GM19397 (cell line): ENCODE measurements at regions not wholly inside any gene's neighbourhood (a gene's known extent, or its start where the extent isn't known, plus 50 kb on each side); places are given as distances from the start of the nearest gene placed in this dataset.

ENCODE experiments used
- ATAC-seq: cut with Tn5 transposase; IDR thresholded peaks from one replicate; pipeline ENCODE4 v1.9.1; 2021; ENCODE audit warnings: mild to moderate bottlenecking, moderate library complexity; ENCODE audit not compliant: unreplicated experiment

GRCh38 chr2:128732976-128733431, 414.3 kb upstream of the HS6ST1 start:
- ATAC-seq = peak; percentile 42

GRCh38 chr2:128733450-128733849, 414.8 kb upstream of the HS6ST1 start:
- no peak for ATAC-seq

- peak; percentile 47 for ATAC-seq
Measured at GRCh38 chr2:128734521-128735295, 416.0 kb upstream of the HS6ST1 start.

- no peak for ATAC-seq
Measured at GRCh38 chr2:128735296-128735960, 416.8 kb upstream of the HS6ST1 start.

GRCh38 chr2:128736046-128736688, 417.5 kb upstream of the HS6ST1 start:
- ATAC-seq = no peak

GRCh38 chr2:128736689-128737545, 418.2 kb upstream of the HS6ST1 start:
- ATAC-seq = no peak

- no peak for ATAC-seq
Measured at GRCh38 chr2:128737546-128737826, 418.8 kb upstream of the HS6ST1 start.

GRCh38 chr2:128738446-128739110, 419.9 kb upstream of the HS6ST1 start:
- no peak for ATAC-seq

- no peak for ATAC-seq
Measured at GRCh38 chr2:128742467-128742866, 423.8 kb upstream of the HS6ST1 start.

- no peak for ATAC-seq
Measured at GRCh38 chr2:128745946-128746345, 427.3 kb upstream of the HS6ST1 start.

GRCh38 chr2:128746356-128746755, 427.7 kb upstream of the HS6ST1 start:
- no peak for ATAC-seq

GRCh38 chr2:128748336-128748735, 429.7 kb upstream of the HS6ST1 start:
- ATAC-seq = no peak

GRCh38 chr2:128748835-128749605, 430.4 kb upstream of the HS6ST1 start:
- no peak for ATAC-seq

- no peak for ATAC-seq
Measured at GRCh38 chr2:128750328-128751165, 431.9 kb upstream of the HS6ST1 start.

GRCh38 chr2:128751746-128752145, 433.1 kb upstream of the HS6ST1 start:
- no peak for ATAC-seq

- no peak for ATAC-seq
Measured at GRCh38 chr2:128752691-128753263, 434.1 kb upstream of the HS6ST1 start.

- ATAC-seq = no peak
Measured at GRCh38 chr2:128753321-128753720, 434.7 kb upstream of the HS6ST1 start.

GRCh38 chr2:128753800-128754199, 435.1 kb upstream of the HS6ST1 start:
- ATAC-seq = peak; percentile 3
